ENCODE measurements at regions not wholly inside any gene's neighbourhood (a gene's known extent, or its start where the extent isn't known, plus 50 kb on each side); places are given as distances from the start of the nearest gene placed in this dataset.

GRCh38 chr20:6664574-6664973, 102.9 kb upstream of the BMP2 start:
- H3K36me3 ChIP-seq: no peaks in the 10 kb centered on the region
- DNase-seq: no peak
- H3K9me3 ChIP-seq: no peaks in the 10 kb centered on the region
- H3K4me1 ChIP-seq (ENCODE audit: insufficient read depth): no peaks in the 10 kb centered on the region
- TF ChIP-seq CTCF (IDR thresholded peaks at IDR 0.05): no peak
- 85 to 95% (median 90%) methylated on average over 1 of the region's 1 CpG for WGBS, 3 donors
- no peaks in the 10 kb centered on the region for H3K27me3 ChIP-seq
- no peak overlapping the region for H3K4me3 ChIP-seq
- H3K27ac ChIP-seq: no peak overlapping the region
- intact Hi-C loops (cut with DNase I): no loop called here

- intact Hi-C loops (cut with DNase I): no loop called here
- Histone ChIP-seq H3K9me3 (no peaks in the 10 kb centered on the region), H3K36me3 (no peaks in the 10 kb centered on the region), H3K27ac (no peak overlapping the region), H3K4me1 (ENCODE audit: insufficient read depth) (no peaks in the 10 kb centered on the region), H3K27me3 (no peaks in the 10 kb centered on the region), H3K4me3 (no peak overlapping the region)
- TF ChIP-seq POLR2A (IDR thresholded peaks at IDR 0.05) (no peak), EP300 (IDR thresholded peaks at IDR 0.05) (no peak), CTCF (IDR thresholded peaks at IDR 0.05) (no peak)
- no peak for DNase-seq
- 83 to 86% (median 84%) methylated on average over 6 of the region's 6 CpGs for WGBS, 3 donors
Measured at GRCh38 chr20:6663751-6664388, 103.6 kb upstream of the BMP2 start.

GRCh38 chr20:6663104-6663503, 104.4 kb upstream of the BMP2 start:
- Histone ChIP-seq H3K4me3 (no peak overlapping the region), H3K27ac (no peak overlapping the region), H3K27me3 (no peaks in the 10 kb centered on the region), H3K36me3 (no peaks in the 10 kb centered on the region), H3K9me3 (peaks cover 0 to 2% of the 10 kb centered on the region in 2 donors), H3K4me1 (ENCODE audit: insufficient read depth) (no peaks in the 10 kb centered on the region)
- no peak for DNase-seq
- intact Hi-C loops (cut with DNase I): no loop called here
- no peak for TF ChIP-seq CTCF (IDR thresholded peaks at IDR 0.05)
- TF ChIP-seq POLR2A (IDR thresholded peaks at IDR 0.05): no peak
- no peak for TF ChIP-seq EP300 (IDR thresholded peaks at IDR 0.05)
- WGBS, 3 donors: 50 to 72% (median 61%) methylated on average over 1 of the region's 1 CpG

- no peak for DNase-seq
- TF ChIP-seq EP300 (IDR thresholded peaks at IDR 0.05): no peak
- no peak for TF ChIP-seq CTCF (IDR thresholded peaks at IDR 0.05)
- no peak for TF ChIP-seq POLR2A (IDR thresholded peaks at IDR 0.05)
- H3K36me3 ChIP-seq: no peaks in the 10 kb centered on the region
- H3K4me1 ChIP-seq (ENCODE audit: insufficient read depth): no peaks in the 10 kb centered on the region
- no peak overlapping the region for H3K4me3 ChIP-seq
- H3K27ac ChIP-seq: no peak overlapping the region
- intact Hi-C loops (cut with DNase I): no loop called here
- no peaks in the 10 kb centered on the region for H3K27me3 ChIP-seq
- WGBS, 3 donors: 83 to 97% (median 94%) methylated on average over 1 of the region's 1 CpG
- peaks cover 0 to 2% of the 10 kb centered on the region in 2 donors for H3K9me3 ChIP-seq
Measured at GRCh38 chr20:6662309-6662708, 105.2 kb upstream of the BMP2 start.

Measured in ovary (tissue), 7 donors.